H9 (cell line): ENCODE measurements at regions not wholly inside any gene's neighbourhood (a gene's known extent, or its start where the extent isn't known, plus 50 kb on each side); places are given as distances from the start of the nearest gene placed in this dataset.

Source experiments
- DNase-seq: peaks from one replicate; pipeline ENCODE4 v3.0.0-alpha.2; 2017
- H2AFZ ChIP-seq: one replicate; pipeline ENCODE4 v1.6.1; 2013; ENCODE audit warnings: mild to moderate bottlenecking, low read length, control low read depth, moderate library complexity
- H2AK5ac ChIP-seq: 2 replicates; pipeline ENCODE4 v1.6.1; 2013; ENCODE audit warnings: low read length, control low read depth, mixed read lengths; ENCODE audit not compliant: insufficient read length
- H2BK120ac ChIP-seq: one replicate; pipeline ENCODE4 v1.6.1; 2013; ENCODE audit warnings: low read depth, mild to moderate bottlenecking, low read length, control low read depth, inconsistent platforms; ENCODE audit not compliant: poor library complexity, severe bottlenecking
- H2BK12ac ChIP-seq: 2 replicates; pipeline ENCODE4 v1.6.1; 2013; ENCODE audit warnings: low read length, control low read depth, mixed read lengths, low read depth; ENCODE audit not compliant: insufficient read length
- H2BK15ac ChIP-seq: 2 replicates; pipeline ENCODE4 v1.6.1; 2013; ENCODE audit warnings: low read depth, low read length, control low read depth
- H2BK20ac ChIP-seq: one replicate; pipeline ENCODE4 v1.6.1; 2013; ENCODE audit warnings: low read depth, mild to moderate bottlenecking, low read length, control low read depth, inconsistent platforms; ENCODE audit not compliant: poor library complexity, severe bottlenecking
- H2BK5ac ChIP-seq: 2 replicates; pipeline ENCODE4 v1.6.1; 2013; ENCODE audit warnings: low read length, control low read depth, mixed read lengths; ENCODE audit not compliant: insufficient read length
- H3K14ac ChIP-seq: 2 replicates; pipeline ENCODE4 v1.6.1; 2013; ENCODE audit warnings: low read length, control low read depth; ENCODE audit not compliant: insufficient read depth
- H3K18ac ChIP-seq: 2 replicates; pipeline ENCODE4 v1.6.1; 2013; ENCODE audit warnings: low read depth, mild to moderate bottlenecking, mixed read lengths, low read length, control low read depth; ENCODE audit not compliant: insufficient read length
- H3K23ac ChIP-seq: 2 replicates; pipeline ENCODE4 v1.6.1; 2013; ENCODE audit warnings: low read length, control low read depth, mixed read lengths, low read depth; ENCODE audit not compliant: insufficient read length
- H3K23me2 ChIP-seq: 2 replicates; pipeline ENCODE4 v1.6.1; 2013; ENCODE audit warnings: low read depth, mild to moderate bottlenecking, mixed read lengths, low read length, control low read depth; ENCODE audit not compliant: insufficient read length, poor library complexity, severe bottlenecking
- H3K27ac ChIP-seq: 2 replicates; pipeline ENCODE4 v1.5.1; 2013; ENCODE audit warnings: low read length, control low read depth, mixed read lengths, low read depth; ENCODE audit not compliant: insufficient read length
- H3K27me3 ChIP-seq: 2 replicates; pipeline ENCODE4 v1.6.1; 2013; ENCODE audit warnings: low read length, control low read depth, inconsistent platforms; ENCODE audit not compliant: insufficient read depth
- H3K4ac ChIP-seq: 2 replicates; pipeline ENCODE4 v1.6.1; 2013; ENCODE audit warnings: low read depth, mild to moderate bottlenecking, control low read depth, inconsistent platforms, low read length, moderate library complexity
- H3K4me1 ChIP-seq: 2 replicates; pipeline ENCODE4 v1.6.1; 2013; ENCODE audit warnings: low read length, control low read depth, inconsistent platforms; ENCODE audit not compliant: insufficient read depth
- H3K4me2 ChIP-seq: 2 replicates; pipeline ENCODE4 v1.6.1; 2013; ENCODE audit warnings: low read length, control low read depth, mixed read lengths; ENCODE audit not compliant: insufficient read length, insufficient read depth
- H3K56ac ChIP-seq: 2 replicates; pipeline ENCODE4 v1.6.1; 2013; ENCODE audit warnings: low read depth, mild to moderate bottlenecking, mixed read lengths, low read length, control low read depth; ENCODE audit not compliant: insufficient read length
- H3K79me1 ChIP-seq: 2 replicates; pipeline ENCODE4 v1.6.1; 2013; ENCODE audit warnings: low read depth, mild to moderate bottlenecking, moderate library complexity, low read length, control low read depth, inconsistent platforms; ENCODE audit not compliant: insufficient read depth, poor library complexity, severe bottlenecking
- H3K79me2 ChIP-seq: 2 replicates; pipeline ENCODE4 v1.6.1; 2013; ENCODE audit warnings: low read length, control low read depth, inconsistent platforms; ENCODE audit not compliant: insufficient read depth
- H3K9ac ChIP-seq: 2 replicates; pipeline ENCODE4 v1.6.1; 2013; ENCODE audit warnings: low read length, control low read depth, mixed read lengths; ENCODE audit not compliant: insufficient read length; ENCODE audit errors: extremely low read depth
- H3K9me3 ChIP-seq: one replicate; pipeline ENCODE4 v1.6.1; 2013; ENCODE audit warnings: low read depth, low read length, inconsistent platforms; ENCODE audit not compliant: control insufficient read depth
- H3T11ph ChIP-seq: one replicate; pipeline ENCODE4 v1.6.1; 2013; ENCODE audit warnings: mild to moderate bottlenecking, low read length, control low read depth, inconsistent platforms
- H4K20me1 ChIP-seq: one replicate; pipeline ENCODE4 v1.6.1; 2013; ENCODE audit not compliant: control insufficient read depth, insufficient read length, insufficient read depth
- H4K5ac ChIP-seq: 2 replicates; pipeline ENCODE4 v1.6.1; 2013; ENCODE audit warnings: low read depth, mild to moderate bottlenecking, mixed read lengths, low read length, control low read depth; ENCODE audit not compliant: insufficient read length
- H4K8ac ChIP-seq: replicated peaks from 2 replicates; pipeline ENCODE4 v1.6.1; 2013; ENCODE audit warnings: low read length, control low read depth, mixed read lengths, low read depth; ENCODE audit not compliant: insufficient read length
- H4K91ac ChIP-seq: 2 replicates; pipeline ENCODE4 v1.6.1; 2013; ENCODE audit warnings: low read depth, mild to moderate bottlenecking, moderate library complexity, mixed read lengths, low read length, control low read depth; ENCODE audit not compliant: insufficient read length
- H3K27ac Mint-ChIP-seq, 3 experiments: 2 replicates in 2 of 3; 3 replicates in 1 of 3; pipeline ENCODE4 v1.8.0; 2020 to 2021; ENCODE audit warnings: mixed read lengths in 3 of 3, mild to moderate bottlenecking in 1 of 3, moderate library complexity in 1 of 3
- H3K27me3 Mint-ChIP-seq: 2 replicates; pipeline ENCODE4 v1.8.0; 2021; ENCODE audit warnings: low read depth, mild to moderate bottlenecking, moderate library complexity, mixed read lengths
- H3K36me3 Mint-ChIP-seq, 3 experiments: 2 replicates in 2 of 3; 3 replicates in 1 of 3; pipeline ENCODE4 v1.8.0; 2020 to 2021; ENCODE audit warnings: low read depth in 3 of 3, mixed read lengths in 3 of 3; ENCODE audit not compliant: insufficient read depth in 1 of 3
- H3K4me1 Mint-ChIP-seq, 2 experiments: 2 replicates each; pipeline ENCODE4 v1.8.0; 2020; ENCODE audit warnings: mixed read lengths in 2 of 2
- H3K4me3 Mint-ChIP-seq, 2 experiments: 2 replicates in 1 of 2; 3 replicates in 1 of 2; pipeline ENCODE4 v1.8.0; 2020 to 2021; ENCODE audit warnings: mild to moderate bottlenecking in 2 of 2, mixed read lengths in 2 of 2, moderate library complexity in 1 of 2
- H3K9me3 Mint-ChIP-seq, 2 experiments: 2 replicates in 1 of 2; 3 replicates in 1 of 2; pipeline ENCODE4 v1.8.0; 2020; ENCODE audit warnings: mild to moderate bottlenecking in 2 of 2, mixed read lengths in 2 of 2, moderate library complexity in 1 of 2
- CTCF ChIP-seq: fragments of 200-600 bp; sonication (generic); conservative IDR thresholded peaks from 3 replicates; pipeline ENCODE4 v1.8.0; 2021; ENCODE audit warnings: antibody characterized with exemption, mild to moderate bottlenecking
- WGBS: extraction: QIAGEN DNeasy Blood & Tissue Kit; methylation state at CpG from one replicate; pipeline ENCODE4 v1.1.7; 2013; ENCODE audit warnings: missing lambda C conversion rate, low lambda C conversion rate, mixed read lengths; ENCODE audit not compliant: insufficient read length; ENCODE audit errors: extremely low coverage; 5-methylcytosine and 5-hydroxymethylcytosine counted together

DNA sequence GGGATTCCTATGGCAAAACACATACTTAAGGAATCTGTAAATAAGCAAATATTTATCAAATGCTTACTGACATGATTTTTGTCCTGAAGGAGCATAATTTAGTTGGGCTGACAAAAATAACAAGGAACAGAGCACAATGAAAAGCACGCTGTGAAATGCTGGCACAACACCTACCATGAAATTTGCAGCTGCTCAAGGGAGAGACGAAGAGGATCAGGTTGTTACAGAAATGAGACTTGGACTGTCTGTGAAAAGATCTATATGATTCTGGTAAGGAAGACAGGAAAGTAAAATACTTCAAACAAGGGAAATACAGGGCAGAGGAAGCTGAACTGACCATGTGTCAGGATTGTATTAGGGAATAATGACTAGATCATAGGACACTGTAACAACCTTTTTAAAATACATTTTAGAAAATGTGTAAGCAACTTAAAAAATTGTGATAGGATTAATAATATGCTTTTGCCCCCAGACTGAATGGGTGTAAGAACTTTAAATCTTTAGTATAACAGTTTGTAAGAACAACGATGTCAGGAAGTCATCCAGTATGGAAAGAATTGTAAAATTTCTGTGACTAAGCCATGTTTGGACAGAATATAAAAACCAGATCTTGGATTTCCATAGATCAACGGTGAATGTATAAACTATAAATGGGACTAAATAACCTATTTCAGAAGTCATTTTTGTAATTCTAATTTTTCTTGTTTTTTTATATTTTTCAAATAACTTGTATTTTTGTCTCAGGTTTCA lies 1556.0 kb downstream of the EFNB2 start:
- Histone ChIP-seq H3K4ac (no peak overlapping the region), H3K18ac (no peak overlapping the region), H2BK5ac (no peak overlapping the region), H3K9me3 (no peaks in the 10 kb centered on the region), H2AFZ (no peak overlapping the region), H3K9ac (no peak overlapping the region), H2BK120ac (no peak overlapping the region), H2BK12ac (no peak overlapping the region), H3K56ac (no peak overlapping the region), H3K79me1 (no peaks in the 10 kb centered on the region), H3K23ac (no peak overlapping the region), H3K79me2 (no peaks in the 10 kb centered on the region), H2AK5ac (no peak overlapping the region), H3K27ac (no peak overlapping the region), H4K5ac (no peak overlapping the region), H3K14ac (no peak overlapping the region), H3K4me2 (no peak overlapping the region), H4K20me1 (no peaks in the 10 kb centered on the region), H3T11ph (no peak overlapping the region), H2BK20ac (no peak overlapping the region), H4K8ac (no peak overlapping the region), H2BK15ac (no peak overlapping the region), H3K27me3 (no peaks in the 10 kb centered on the region), H4K91ac (no peak overlapping the region), H3K23me2 (no peaks in the 10 kb centered on the region), H3K4me1 (no peaks in the 10 kb centered on the region)
- no CpG with 5 or more reads among the region's 4 CpGs for WGBS
- TF ChIP-seq CTCF, result no peak
- Mint-ChIP-seq H3K27ac (no peak overlapping the region), H3K27me3 (no peaks in the 10 kb centered on the region), H3K9me3 (no peaks in the 10 kb centered on the region), H3K36me3 (no peaks in the 10 kb centered on the region), H3K4me1 (no peaks in the 10 kb centered on the region), H3K4me3 (no peak overlapping the region)
- no peak for DNase-seq
